AG04450 (cell line): ENCODE measurements at regions not wholly inside any gene's neighbourhood (a gene's known extent, or its start where the extent isn't known, plus 50 kb on each side); places are given as distances from the start of the nearest gene placed in this dataset. TPM values are rescaled to one million over a fixed set of nuclear protein-coding genes. Genes with fewer than 3 reads are reported as not detected.

Source experiments
- CTCF ChIA-PET: fragments of 300-600, 350-600 bp; formaldehyde crosslinking; extraction: SDS; loops from one replicate; lab custom pipeline; 2022; ENCODE audit warnings: antibody characterized with exemption, inconsistent platforms; lab: Charles Lee
- POLR2A ChIA-PET: fragments of 350-600 bp; formaldehyde crosslinking; extraction: SDS; loops from one replicate; lab custom pipeline; 2021; ENCODE audit warnings: antibody characterized with exemption, inconsistent platforms; lab: Yijun Ruan, JAX
- DNase-seq: peaks from one replicate; pipeline ENCODE4 v3.0.0-alpha.2; 2011; ENCODE audit warnings: low read depth, low spot score
- H3K27ac ChIP-seq: one replicate; pipeline ENCODE4 v1.5.1; 2012; ENCODE audit warnings: low read depth, low read length, control low read depth
- H3K27me3 ChIP-seq: one replicate; pipeline ENCODE4 v1.6.0; 2012; ENCODE audit warnings: low read length; ENCODE audit not compliant: control insufficient read depth, insufficient read depth
- H3K4me3 ChIP-seq: 2 replicates; pipeline ENCODE4 v1.5.1; 2011; ENCODE audit warnings: mild to moderate bottlenecking, low read depth, low read length, control low read depth
- H3K9me3 ChIP-seq: 2 replicates; pipeline ENCODE4 v1.5.1; 2012; ENCODE audit warnings: low read length; ENCODE audit not compliant: control insufficient read depth, insufficient read depth
- CTCF ChIP-seq: IDR thresholded peaks from 2 replicates; pipeline ENCODE4 v1.5.1; 2011; ENCODE audit warnings: low read depth, low read length, control low read depth, inconsistent platforms
- small RNA-seq: library from RNA; depleted of rRNA; stranded (forward); fragments of <200 nt; gene quantifications from one replicate; pipeline ENCODE3, GENCODE V24; 2012; ENCODE audit warnings: low read depth; ENCODE audit not compliant: insufficient read length

- TF ChIP-seq CTCF = no peak
- H3K9me3 ChIP-seq = no peaks in the 10 kb centered on the region
- DNase-seq = no peak
- no peak overlapping the region for H3K4me3 ChIP-seq
- CTCF ChIA-PET = no interaction called here
- POLR2A ChIA-PET = no interaction called here
- no peaks in the 10 kb centered on the region for H3K27me3 ChIP-seq
- no peak overlapping the region for H3K27ac ChIP-seq
Measured at GRCh38 chr9:106800701-106801270, 62.2 kb upstream of the ZNF462 start.

- Histone ChIP-seq H3K27me3 (no peaks in the 10 kb centered on the region), H3K9me3 (no peaks in the 10 kb centered on the region), H3K4me3 (no peak overlapping the region), H3K27ac (no peak overlapping the region)
- no peak for TF ChIP-seq CTCF
- CTCF ChIA-PET = no interaction called here
- POLR2A ChIA-PET = no interaction called here
- no peak for DNase-seq
Measured at GRCh38 chr9:106801816-106802215, 61.1 kb upstream of the ZNF462 start.

Small RNA genes lying in the stretch of these regions (small RNA-seq; reads per million reads assigned to genes)
- not detected for gene MIR8081
